ENCODE measurements at regions not wholly inside any gene's neighbourhood (a gene's known extent, or its start where the extent isn't known, plus 50 kb on each side); places are given as distances from the start of the nearest gene placed in this dataset.

GRCh38 chr7:9022456-9022855 lies 589.0 kb downstream of the NXPH1 start:
- TF ChIP-seq CTCF (conservative IDR thresholded peaks at IDR 0.05; ENCODE audit: low read depth, low read length) (no peak), EZH2 (IDR thresholded peaks at IDR 0.05; ENCODE audit: borderline replicate concordance, low read depth, low read length, poor library complexity, severe bottlenecking) (no peak)
